ENCODE measurements at regions not wholly inside any gene's neighbourhood (a gene's known extent, or its start where the extent isn't known, plus 50 kb on each side); places are given as distances from the start of the nearest gene placed in this dataset.
"Not testable (repeated sequence)": the region's sequence is repeated elsewhere in the genome, so short reads cannot be mapped to it uniquely, and the experiment has no call there.

DNA sequence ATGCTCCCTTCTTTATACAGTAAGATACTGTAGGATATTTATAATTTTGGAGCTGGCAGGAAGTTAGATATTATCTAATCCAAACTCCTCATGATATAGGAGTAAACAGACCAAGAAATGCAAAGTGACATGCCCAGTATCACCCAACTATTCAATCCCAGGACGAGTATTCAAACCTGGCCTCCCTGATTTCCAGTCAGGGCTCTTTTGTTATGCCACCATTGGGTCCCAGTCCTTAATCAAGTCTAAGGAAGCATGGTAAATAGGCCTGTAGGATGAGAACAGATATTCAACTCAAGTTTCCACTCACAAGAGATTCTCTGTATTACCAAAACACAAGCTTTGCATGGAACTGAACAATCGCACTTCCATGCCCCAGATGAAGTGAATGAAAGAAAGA, 484.0 kb upstream of the API5 start:
- no peak for DNase-seq (ENCODE audit: low spot score)

DNA sequence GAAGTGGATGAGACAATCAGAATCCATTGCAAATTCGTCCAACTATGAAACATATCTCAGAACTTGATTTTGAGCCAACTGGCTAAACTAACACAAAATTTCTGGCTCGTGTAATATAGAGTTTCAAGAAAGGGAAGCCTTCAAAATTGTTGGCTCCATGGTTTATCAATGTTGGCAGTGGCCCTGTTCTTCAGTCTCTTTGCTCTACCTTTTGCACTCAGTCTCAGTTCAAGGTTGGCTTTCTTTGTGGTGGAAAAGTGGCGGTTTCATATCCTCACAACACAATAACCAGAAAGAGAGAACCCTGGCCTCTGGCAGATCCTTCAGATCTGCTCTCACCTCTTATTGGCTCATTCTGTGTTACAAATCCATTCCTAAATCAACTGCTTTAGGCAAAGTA, 473.8 kb upstream of the API5 start:
- no peak for DNase-seq (ENCODE audit: low spot score)

DNA sequence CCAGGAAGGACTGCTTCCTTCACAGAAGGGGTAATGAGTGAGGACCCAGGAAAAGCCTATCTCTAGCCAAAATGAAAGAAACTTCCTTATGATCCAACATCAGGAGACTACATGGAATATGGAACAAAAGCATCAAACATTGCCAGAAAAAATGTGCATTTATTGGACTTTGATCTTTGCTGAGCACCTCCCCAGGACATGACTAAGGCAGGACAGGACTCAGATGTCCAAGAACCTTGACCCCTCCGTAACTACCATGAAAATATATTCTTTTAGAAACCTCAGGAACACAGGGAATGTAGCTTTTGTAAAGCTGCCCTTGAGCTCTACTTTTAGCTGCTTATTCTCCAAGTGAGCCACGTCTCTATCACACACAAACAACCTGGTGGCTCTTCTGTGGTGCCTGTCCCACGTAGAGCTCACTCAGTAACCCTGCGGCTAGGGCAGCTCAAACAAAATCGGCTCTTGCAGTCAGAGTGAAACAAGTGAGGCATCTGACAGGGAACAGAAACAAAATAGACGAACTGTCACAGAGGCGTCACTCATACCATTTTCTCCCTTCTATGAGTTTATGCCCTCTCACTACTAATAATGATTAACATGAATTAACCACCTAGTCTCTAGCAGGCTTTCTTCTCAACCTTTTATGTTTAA, 471.5 kb upstream of the API5 start:
- DNase-seq (ENCODE audit: low spot score) = no peak

DNA sequence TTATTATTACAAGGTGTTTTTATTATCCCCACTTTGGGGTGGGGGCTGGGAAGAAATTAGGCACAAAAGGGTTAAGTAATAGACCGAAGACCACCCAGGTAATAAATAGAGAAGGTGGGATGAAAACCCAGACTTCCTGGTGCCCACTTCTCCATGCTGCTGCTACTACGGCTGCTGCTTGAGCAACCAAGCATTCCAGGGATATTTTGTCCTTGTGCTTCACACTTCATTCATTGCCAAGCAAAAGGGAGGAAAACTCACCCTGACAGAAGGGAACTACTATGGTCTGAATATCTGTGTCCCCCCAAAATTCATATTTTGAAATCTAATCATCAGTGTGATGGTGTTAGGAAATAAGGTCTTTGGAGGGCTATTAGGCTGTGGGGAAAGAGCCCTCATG, 470.9 kb upstream of the API5 start:
- no peak for DNase-seq (ENCODE audit: low spot score)

DNA sequence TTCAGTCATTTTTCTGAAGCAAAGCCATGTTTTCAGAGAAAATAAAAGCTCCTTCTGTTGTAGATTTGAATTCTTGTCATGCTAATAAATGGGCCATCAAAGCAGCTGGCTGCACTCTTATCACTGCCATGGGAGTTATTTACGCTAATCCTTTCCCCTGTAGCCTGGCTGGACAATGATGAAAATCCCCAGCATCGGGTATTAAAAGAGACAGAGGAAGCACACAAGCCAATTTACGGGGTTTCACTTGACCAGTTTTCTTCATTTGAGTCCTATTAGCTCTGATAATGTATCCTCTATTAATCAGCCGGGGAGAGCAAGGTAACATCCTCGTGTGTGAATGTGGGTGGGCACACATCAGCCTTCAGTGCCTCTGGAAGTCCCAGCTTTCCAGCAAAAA, 470.2 kb upstream of the API5 start:
- DNase-seq (ENCODE audit: low spot score) = no peak

DNA sequence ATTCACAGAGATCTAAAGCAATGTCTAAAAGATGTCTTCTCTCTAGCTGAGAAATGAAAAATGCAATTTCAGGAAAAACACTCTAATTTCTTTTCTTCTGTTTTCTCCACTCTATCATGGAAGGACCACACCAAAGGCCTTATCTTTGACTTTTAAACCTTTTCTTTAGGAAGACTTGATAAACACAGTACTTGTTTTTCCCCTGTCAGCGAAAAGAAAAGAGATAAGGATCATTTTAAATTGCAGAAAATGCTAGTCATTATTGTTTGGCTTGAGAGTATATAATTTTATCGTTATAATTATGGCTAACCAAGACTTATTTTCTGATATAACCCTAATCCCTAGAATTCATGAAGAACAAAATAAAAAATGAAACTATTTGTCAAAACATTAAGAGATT, 462.4 kb upstream of the API5 start:
- DNase-seq (ENCODE audit: low spot score) = no peak

DNA sequence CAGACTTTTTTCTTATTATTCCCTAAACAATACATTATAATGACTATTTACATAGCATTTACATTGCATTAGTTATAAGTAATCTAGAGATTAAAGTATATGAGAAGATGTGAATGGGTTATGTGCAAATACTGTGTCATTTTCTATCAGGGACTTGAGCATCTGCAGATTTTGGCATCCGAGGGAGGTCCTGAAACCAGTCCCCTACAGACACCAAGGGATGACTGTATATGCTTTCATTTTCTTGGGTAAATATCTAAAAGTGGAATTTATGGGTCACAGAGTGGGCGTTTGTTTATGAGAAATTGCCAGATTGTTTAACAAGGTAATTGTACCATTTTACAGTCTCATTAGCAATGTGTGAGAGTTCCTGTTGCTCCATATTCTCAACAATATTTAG, 454.5 kb upstream of the API5 start:
- DNase-seq (ENCODE audit: low spot score) = no peak

DNA sequence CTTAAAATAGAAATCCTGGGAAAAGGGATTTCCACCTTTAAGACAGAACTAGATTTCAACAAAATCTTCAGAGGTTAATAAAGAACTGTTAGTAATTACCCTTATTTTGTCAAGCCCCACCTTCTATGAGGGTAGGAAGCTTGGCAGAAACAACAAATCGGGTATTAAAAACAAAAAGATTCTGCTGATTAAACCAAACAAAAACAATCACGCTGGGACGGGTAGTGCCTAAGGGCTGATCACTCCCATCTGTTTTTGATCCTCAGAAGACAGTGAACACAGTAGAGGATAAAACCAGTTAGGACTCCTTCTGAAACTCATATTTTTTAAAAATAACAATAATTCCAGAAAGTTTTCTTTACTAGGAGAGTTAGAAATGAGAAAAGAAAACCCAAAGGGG, 441.3 kb upstream of the API5 start:
- DNase-seq (ENCODE audit: low spot score) = no peak

DNA sequence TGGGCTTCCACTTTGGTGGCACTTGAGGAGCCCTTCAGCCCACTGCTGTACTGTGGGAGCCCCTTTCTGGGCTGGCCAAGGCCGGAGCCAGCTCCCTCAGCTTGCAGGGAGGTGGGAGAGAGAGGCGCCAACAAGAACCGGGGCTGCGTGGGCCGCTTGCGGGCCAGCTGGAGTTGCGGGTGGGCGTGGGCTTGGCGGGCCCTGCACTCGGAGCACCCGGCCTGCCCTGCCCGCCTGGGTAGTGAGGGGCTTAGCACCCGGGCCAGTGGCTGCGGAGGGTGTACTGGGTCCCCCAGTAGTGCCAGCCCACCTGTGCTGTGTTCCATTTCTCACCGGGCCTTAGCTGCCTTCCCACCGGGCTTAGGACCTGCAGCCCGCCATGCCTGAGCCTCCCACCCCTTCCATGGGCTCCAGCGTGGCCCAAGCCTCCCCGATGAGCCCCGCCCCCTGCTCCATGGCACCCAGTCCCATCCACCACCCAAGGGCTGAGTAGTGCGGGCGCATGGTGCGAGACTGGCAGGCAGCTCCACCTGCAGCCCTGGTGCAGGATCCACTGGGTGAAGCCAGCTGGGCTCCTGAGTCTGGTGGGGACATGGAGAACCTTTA, 437.9 kb upstream of the API5 start:
- DNase-seq (ENCODE audit: low spot score) = not testable (repeated sequence)

DNA sequence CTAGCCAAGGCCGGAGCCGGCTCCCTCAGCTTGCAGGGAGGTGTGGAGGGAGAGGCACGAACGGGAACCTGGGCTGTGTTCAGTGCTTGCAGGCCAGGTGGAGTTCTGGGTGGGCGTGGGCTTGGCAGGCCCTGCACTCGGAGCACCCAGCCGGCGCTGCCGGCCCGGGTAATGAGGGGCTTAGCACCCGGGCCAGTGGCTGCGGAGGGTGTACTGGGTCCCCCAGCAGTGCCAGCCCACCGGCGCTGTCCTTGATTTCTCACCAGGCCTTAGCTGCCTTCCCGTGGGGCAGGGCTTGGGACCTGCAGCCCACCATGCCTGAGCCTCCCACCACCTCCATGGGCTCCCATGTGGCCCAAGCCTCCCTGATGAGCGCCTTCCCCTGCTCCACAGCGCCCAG, 430.5 kb upstream of the API5 start:
- DNase-seq (ENCODE audit: low spot score) = not testable (repeated sequence)

DNA sequence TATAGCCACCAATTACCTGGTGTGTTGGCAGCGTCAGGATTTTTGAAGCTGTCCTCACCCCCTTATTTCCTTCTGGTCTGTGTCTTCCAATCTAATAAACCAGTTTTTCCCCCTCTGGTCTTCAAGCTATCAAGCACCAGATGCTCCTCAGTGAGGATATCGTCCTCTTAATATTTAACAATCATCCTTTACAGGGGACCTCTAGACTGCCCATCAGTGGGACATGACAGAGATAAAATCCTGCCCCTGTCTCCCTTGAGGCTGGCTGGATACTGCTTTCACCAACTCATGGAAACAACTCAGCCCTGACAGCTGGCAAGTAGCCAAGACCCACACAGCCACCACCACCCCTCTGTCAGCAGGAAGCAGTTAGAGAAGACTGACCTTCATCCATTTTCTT, 421.0 kb upstream of the API5 start:
- no peak for DNase-seq (ENCODE audit: low spot score)

DNA sequence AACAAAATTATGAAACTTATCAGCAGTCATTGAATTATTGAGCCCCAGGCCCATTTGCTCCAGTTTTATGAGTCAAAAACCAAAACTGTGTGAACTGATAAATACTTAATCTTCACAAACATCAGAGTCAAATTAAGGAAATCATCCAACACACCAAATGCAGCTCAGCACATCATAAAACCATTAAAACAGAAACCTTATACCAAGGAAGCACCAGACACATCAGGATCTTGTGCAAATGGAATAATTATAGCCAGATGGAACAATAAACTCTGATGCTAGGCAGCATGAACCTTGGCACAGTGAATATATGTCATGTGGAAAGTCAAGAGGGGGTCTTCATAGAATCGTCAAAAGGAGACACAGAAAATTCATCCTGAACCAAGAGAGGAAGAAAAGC, 410.7 kb upstream of the API5 start:
- no peak for DNase-seq (ENCODE audit: low spot score)

DNA sequence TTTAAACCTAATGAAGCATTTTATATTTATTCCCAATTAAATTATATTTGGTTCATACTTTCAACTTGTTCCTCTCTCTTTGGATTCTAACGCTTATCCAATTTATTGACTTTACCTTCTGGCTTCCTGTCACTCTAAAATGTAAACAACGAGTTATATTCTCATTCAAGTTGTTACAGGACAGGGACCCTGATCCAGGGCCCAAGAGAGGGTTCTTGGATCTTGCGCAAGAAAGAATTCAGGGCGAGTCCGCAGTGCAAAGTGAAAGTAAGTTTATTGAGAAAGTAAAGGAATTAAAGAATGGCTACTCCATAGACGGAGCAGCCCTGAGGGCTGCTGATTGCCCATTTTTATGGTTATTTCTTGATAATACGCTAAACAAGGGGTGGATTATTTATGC, 405.6 kb upstream of the API5 start:
- no peak for DNase-seq (ENCODE audit: low spot score)

DNA sequence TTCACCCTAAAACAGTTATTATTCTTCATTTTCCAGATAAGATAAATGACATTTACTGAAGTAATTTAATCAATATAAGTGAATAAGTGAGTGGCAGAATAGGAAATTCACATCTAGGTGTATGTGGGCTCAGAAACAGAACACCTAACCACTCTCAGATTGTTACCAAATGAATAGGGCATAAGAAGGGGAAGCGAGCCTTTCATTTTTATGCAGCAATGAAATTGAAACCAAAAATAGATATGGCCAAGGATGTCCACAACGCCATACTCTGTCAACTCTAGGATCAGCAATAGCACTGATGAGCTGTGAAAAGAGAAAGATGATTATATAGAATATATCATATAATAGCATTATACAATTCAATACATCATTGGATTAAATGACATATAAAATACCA, 398.1 kb upstream of the API5 start:
- DNase-seq (ENCODE audit: low spot score) = no peak

DNA sequence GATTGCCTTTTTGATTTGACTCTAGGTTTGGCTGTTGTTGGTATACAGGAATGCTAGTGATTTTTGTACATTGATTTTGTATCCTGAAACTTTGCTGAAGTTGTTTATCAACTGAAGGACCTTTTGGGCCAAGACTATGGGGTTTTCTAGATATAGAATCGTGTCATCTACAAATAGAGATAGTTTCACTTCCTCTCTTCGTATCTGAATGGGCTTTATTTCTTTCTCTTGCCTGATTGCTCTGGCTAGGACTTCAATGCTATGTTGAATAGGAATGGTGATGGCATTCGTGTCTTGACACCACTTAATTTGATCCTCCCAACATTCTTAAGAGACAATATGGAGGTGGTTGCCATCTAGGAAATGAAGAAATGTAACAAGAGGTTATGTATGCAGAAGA, 388.1 kb upstream of the API5 start:
- no peak for DNase-seq (ENCODE audit: low spot score)

DNA sequence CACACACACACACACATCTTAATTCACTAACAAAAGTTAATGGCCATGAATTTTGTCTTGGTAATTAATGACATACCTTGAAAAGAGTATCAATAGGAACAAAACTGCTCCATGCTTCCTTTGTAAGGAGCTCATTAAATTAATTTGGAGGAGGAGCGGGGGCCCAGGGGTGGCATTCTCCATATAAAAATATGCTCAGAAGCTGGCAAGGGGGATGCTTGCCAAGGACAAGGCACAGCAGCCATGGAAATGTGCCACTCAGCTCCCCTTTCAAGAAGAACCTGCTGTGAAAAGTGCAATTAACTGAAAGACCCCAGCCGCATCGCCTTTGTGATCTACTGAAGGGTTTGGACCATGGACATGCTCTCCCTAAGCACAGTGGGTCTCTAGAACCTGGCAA, 385.9 kb upstream of the API5 start:
- no peak for DNase-seq (ENCODE audit: low spot score)

DNA sequence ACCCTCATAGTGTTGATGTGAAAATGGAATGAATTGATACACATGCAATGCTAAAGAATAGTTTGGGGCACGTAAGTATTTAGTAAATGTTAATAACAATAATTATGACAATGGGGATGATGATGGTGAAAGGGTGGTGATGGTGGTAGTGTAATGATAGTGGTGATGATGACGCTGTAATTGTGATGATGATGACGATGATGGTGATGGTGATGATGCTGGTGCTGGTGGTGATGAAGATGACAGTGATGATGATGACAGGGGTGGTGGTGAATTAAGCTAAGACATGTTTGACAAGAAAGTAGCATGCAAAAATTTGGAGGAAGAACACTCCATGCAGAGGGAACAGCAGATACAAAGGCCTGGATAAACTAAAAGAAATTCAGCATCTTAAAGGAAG, 364.4 kb upstream of the API5 start:
- DNase-seq (ENCODE audit: low spot score) = no peak

DNA sequence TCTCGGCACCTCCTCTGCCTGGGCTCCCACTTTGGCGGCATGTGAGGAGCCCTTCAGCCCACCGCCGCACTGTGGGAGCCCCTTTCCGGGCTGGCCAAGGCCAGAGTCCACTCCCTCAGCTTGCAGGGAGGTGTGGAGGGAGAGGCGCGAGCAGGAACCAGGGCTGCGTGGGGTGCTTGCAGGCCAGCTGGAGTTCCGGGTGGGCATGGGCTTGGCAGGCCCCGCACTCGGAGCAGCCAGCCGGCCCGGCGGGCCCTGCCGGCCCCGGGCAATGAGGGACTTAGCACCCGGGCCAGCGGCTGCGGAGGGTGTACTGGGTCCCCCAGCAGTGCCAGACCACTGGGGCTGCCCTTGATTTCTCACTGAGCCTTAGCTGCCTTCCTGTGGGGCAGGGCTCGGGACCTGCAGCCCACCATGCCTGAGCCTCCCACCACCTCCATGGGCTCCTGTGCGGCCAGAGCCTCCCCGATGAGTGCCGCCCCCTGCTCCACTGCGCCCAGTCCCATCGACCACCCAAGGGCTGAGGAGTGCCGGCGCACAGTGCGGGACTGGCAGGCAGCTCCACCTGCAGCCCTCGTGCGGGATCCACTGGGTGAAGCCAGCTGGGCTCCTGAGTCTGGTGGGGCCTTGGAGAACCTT, 361.9 kb upstream of the API5 start:
- DNase-seq (ENCODE audit: low spot score) = not testable (repeated sequence)

DNA sequence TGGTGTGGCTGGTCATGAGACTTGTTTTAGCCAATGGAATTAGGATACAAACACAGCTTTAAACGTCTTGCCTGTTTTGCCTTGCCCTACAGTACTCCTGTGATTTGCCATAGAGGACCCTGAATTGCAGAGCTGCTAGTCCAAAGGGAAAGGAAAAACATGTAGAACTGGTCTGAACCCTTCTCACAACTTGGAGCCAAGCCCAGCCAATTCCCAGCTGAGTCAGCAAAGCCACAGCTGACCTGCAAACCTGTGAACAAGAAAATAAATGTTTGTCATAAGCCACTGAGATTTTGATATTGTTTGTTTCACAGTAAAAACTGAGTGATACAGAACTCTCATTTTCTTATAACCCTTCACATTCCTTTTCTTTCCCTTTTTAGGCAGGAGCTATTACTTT, 360.5 kb upstream of the API5 start:
- no peak for DNase-seq (ENCODE audit: low spot score)

DNA sequence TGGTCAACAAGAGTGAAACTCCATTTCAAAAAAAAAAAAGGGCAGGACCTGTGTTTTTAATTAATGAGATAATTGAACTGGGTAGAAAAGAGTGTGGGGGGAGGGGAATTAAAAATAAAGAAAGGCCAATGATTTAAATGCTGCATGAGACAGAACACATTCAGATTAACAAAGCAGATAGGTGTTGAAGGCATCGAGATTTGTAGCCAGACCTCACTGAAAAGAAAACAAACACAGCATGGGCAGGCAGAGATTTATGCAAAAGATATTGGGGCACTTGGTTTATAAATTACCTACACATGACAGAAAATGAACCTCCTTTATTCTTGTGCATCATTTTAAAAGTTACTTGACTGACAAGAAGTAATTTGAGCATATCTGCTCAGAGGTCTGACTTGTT, 354.0 kb upstream of the API5 start:
- DNase-seq (ENCODE audit: low spot score) = no peak

DNA sequence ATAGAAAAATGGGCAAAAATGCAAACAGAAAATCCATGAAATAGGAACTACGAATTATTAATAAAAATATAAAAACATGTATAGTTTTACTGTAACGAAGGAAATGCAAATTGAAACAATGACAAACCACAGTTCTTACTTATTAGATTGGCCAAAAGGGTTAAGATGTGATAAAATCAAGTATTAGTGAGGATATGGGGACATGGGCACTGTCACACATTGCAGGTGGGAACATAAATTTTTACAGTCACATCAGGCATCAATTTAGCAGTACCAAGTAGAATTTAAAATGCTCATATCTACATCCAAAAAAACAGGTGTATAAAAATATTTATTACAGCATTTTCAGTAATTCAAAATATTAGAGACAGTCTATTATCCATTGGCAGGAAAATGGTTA, 353.2 kb upstream of the API5 start:
- DNase-seq (ENCODE audit: low spot score) = no peak

DNA sequence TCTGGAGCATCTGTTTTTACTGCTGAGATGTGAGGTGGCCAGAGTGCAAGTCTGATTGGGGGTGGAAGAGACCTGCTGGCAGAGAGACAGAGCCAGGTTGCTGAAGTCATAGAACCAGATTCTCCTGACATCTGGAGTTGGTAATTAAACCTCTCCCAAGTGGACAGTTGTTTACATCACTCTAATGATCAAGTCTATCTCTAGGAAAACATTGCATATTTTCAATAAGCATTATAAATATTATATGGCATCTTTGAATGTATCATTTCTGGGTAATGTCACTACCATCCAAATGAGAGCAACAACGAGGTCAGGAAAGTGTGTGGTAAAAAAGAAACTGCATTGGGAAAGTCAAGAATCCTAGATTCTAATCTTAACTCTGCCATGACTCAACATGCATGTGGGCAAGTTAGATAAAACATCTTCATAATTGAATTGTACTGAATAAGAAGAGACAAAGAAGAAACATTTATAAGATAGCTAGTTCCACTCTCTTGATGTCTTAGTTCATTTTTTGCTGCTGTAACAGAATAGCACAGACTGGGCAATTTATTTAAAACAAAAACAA, 351.2 kb upstream of the API5 start:
- DNase-seq (ENCODE audit: low spot score) = no peak

DNA sequence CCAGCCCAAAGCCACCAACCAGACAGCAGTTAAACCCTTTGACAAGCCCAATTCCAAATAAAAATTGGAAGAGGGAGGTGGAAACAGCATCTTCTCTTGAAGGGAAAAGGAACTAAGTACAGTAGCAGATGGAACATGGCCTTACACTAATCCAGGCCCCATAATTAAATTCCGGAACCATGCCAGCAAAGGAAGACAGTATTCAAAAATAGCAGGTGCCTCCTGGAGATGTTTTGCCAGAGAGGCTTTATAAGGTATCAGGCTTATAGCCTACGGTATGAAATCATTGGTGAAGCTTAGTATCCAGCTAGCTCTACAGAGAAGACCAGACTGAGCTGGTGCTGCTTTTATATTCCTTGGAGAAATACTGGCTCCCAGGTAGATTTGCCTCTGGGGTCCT, 344.1 kb upstream of the API5 start:
- DNase-seq (ENCODE audit: low spot score) = no peak

Data from umbilical cord (tissue), 1 donor.